ENCODE measurements at regions not wholly inside any gene's neighbourhood (a gene's known extent, or its start where the extent isn't known, plus 50 kb on each side); places are given as distances from the start of the nearest gene placed in this dataset.

GRCh38 chr6:4586469-4586859 lies 189.7 kb upstream of the CDYL start:
- Histone ChIP-seq H3F3A (ENCODE audit: low read length, unreplicated experiment) (no peaks in the 10 kb centered on the region), H3K4me2 (ENCODE audit: low read length) (no peak overlapping the region), H3K79me2 (ENCODE audit: low read length) (no peaks in the 10 kb centered on the region), H3K9me3 (ENCODE audit: low read length) (no peaks in the 10 kb centered on the region), H3K9ac (ENCODE audit: low read length) (no peak overlapping the region), H4K20me1 (ENCODE audit: low read length) (no peaks in the 10 kb centered on the region), H3K9me2 (replicated peaks; ENCODE audit: low read length) (no peaks in the 10 kb centered on the region), H3K36me3 (ENCODE audit: low read depth, low read length) (no peaks in the 10 kb centered on the region), H2AFZ (ENCODE audit: low read length) (no peak overlapping the region), H3K4me1 (ENCODE audit: insufficient read depth, low read length) (peaks cover 19% of the 10 kb centered on the region), H3K27me3 (ENCODE audit: low read length) (no peaks in the 10 kb centered on the region), H3K27ac (ENCODE audit: low read length) (no peak overlapping the region), H3K4me3 (ENCODE audit: low read length) (no peak overlapping the region)
- no TSS peak for BruUV-seq (replicated peaks)
- DNase-seq: no peak
- ChIA-PET POLR2A (ENCODE audit: unreplicated experiment) (no interaction called here), CTCF (no interaction called here)
- TF ChIP-seq EZH2 (IDR thresholded peaks at IDR 0.05; ENCODE audit: low read length, unreplicated experiment) (no peak), EZH2phosphoT487 (IDR thresholded peaks at IDR 0.05; ENCODE audit: borderline replicate concordance, low read length) (no peak), CTCF (conservative IDR thresholded peaks at IDR 0.05; ENCODE audit: low read depth, low read length) (no peak)
- ATAC-seq: no peak
- intact Hi-C loops (cut with micrococcal nuclease): no loop called here

GRCh38 chr6:4585682-4586468 lies 190.3 kb upstream of the CDYL start:
- H3K4me2 ChIP-seq (ENCODE audit: low read length): no peak overlapping the region
- H3K27ac ChIP-seq (ENCODE audit: low read length): no peak overlapping the region
- no peaks in the 10 kb centered on the region for H3F3A ChIP-seq (ENCODE audit: low read length, unreplicated experiment)
- no peaks in the 10 kb centered on the region for H3K27me3 ChIP-seq (ENCODE audit: low read length)
- H3K4me3 ChIP-seq (ENCODE audit: low read length): no peak overlapping the region
- H3K36me3 ChIP-seq (ENCODE audit: low read depth, low read length): no peaks in the 10 kb centered on the region
- H3K9me3 ChIP-seq (ENCODE audit: low read length): no peaks in the 10 kb centered on the region
- H3K4me1 ChIP-seq (ENCODE audit: insufficient read depth, low read length): peaks cover 22% of the 10 kb centered on the region
- no peaks in the 10 kb centered on the region for H3K79me2 ChIP-seq (ENCODE audit: low read length)
- no peaks in the 10 kb centered on the region for H4K20me1 ChIP-seq (ENCODE audit: low read length)
- no TSS peak for BruUV-seq (replicated peaks)
- ChIA-PET CTCF (no interaction called here), POLR2A (ENCODE audit: unreplicated experiment) (no interaction called here)
- H3K9ac ChIP-seq (ENCODE audit: low read length): no peak overlapping the region
- H2AFZ ChIP-seq (ENCODE audit: low read length): no peak overlapping the region
- intact Hi-C loops (cut with micrococcal nuclease): no loop called here
- H3K9me2 ChIP-seq (replicated peaks; ENCODE audit: low read length): no peaks in the 10 kb centered on the region
- DNase-seq (no peak), ATAC-seq (no peak)
- no peak for TF ChIP-seq EZH2 (IDR thresholded peaks at IDR 0.05; ENCODE audit: low read length, unreplicated experiment)
- TF ChIP-seq EZH2phosphoT487 (IDR thresholded peaks at IDR 0.05; ENCODE audit: borderline replicate concordance, low read length): no peak
- TF ChIP-seq CTCF (conservative IDR thresholded peaks at IDR 0.05; ENCODE audit: low read depth, low read length): no peak

GRCh38 chr6:4584801-4585200 lies 191.4 kb upstream of the CDYL start:
- Histone ChIP-seq H3K79me2 (ENCODE audit: low read length) (no peaks in the 10 kb centered on the region), H3K4me3 (ENCODE audit: low read length) (no peak overlapping the region), H3K9me3 (ENCODE audit: low read length) (no peaks in the 10 kb centered on the region), H3K9me2 (replicated peaks; ENCODE audit: low read length) (no peaks in the 10 kb centered on the region), H2AFZ (ENCODE audit: low read length) (no peak overlapping the region), H3F3A (ENCODE audit: low read length, unreplicated experiment) (no peaks in the 10 kb centered on the region), H3K27ac (ENCODE audit: low read length) (no peak overlapping the region), H3K36me3 (ENCODE audit: low read depth, low read length) (no peaks in the 10 kb centered on the region), H3K4me1 (ENCODE audit: insufficient read depth, low read length) (peaks cover 22% of the 10 kb centered on the region), H4K20me1 (ENCODE audit: low read length) (no peaks in the 10 kb centered on the region), H3K4me2 (ENCODE audit: low read length) (no peak overlapping the region), H3K9ac (ENCODE audit: low read length) (no peak overlapping the region), H3K27me3 (ENCODE audit: low read length) (no peaks in the 10 kb centered on the region)
- POLR2A ChIA-PET (ENCODE audit: unreplicated experiment): no interaction called here
- CTCF ChIA-PET: no interaction called here
- intact Hi-C loops (cut with micrococcal nuclease): no loop called here
- no peak for ATAC-seq
- DNase-seq: no peak
- no TSS peak for BruUV-seq (replicated peaks)
- TF ChIP-seq EZH2phosphoT487 (IDR thresholded peaks at IDR 0.05; ENCODE audit: borderline replicate concordance, low read length) (no peak), EZH2 (IDR thresholded peaks at IDR 0.05; ENCODE audit: low read length, unreplicated experiment) (no peak), CTCF (conservative IDR thresholded peaks at IDR 0.05; ENCODE audit: low read depth, low read length) (no peak)
